ENCODE measurements at regions not wholly inside any gene's neighbourhood (a gene's known extent, or its start where the extent isn't known, plus 50 kb on each side); places are given as distances from the start of the nearest gene placed in this dataset.

DNA sequence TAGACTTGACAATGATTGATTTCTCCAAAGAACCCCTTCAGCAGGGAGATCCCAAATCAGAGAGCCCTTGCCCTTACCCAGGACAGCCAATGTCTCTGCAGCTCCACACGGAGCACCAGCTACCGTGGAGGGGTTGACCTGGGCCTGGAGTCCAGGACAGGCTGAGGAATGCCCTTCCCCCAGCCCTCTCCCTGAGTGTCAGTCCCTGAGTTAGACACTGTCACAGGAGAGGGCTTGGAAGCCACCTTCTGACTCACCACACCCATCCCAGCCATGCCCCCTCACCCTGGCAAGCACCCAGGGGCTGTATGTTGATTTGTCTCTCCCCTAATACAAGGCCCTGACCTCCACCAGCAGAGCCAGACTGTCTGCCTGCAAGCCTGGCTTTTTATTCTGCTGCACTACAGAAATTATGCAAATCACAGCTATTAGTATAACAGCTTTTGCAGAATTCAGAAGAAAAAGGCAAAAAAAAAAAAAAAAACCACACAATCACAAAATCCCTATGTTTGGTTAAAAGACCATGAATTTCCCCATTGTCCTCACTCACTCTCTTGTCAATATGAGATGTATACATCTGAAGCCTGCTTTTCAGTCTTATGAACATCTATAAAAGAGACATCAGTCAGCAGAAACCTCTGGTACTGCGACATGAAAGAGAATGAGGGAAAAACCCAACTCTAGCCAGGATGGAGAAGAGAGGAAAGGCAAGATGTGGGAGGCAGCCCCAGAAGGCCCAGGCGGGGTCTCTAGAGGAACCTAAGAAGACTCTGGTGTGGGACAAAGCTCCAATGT lies 240.7 kb downstream of the UQCRFS1 start:
- no peak for DNase-seq

DNA sequence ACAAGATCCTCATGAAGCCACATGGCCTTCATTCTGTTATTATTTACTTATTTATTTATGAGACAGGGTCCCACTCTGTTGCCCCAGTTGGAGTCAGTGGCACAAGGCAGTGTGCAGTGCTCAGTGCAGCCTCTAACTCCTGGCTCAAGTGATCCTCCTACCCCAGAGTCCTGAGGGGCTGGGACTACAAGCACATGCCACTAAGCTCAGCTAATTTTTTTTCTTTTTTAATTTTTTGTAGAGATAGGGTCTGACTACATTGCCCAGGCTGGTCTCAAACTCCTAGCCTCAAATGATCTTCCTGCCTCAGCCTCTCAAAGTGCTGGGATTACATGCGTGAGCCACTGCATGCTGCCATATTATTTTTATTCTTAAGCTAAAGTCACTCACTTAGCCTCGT lies 241.4 kb downstream of the UQCRFS1 start:
- no peak for DNase-seq

DNA sequence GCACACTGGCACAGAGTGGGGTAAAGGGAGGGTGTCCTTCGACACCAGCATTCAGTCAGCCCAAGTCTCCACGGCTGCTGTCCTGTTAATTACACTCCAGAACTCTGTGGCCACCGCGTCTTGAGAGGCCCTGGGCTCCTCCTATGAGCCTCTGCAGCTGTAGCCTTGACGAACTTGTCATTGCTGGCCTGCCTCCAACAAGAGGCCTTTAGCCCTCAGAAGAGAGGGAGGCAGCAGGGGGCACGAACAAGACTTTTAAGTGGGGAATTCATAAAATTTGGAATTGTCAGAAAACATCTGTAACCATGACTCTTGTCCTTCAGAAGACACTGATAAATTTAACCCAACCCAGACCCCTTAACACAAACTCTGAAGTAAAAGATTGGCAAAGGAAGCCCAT lies 241.9 kb downstream of the UQCRFS1 start:
- DNase-seq = peak; percentile 74

DNA sequence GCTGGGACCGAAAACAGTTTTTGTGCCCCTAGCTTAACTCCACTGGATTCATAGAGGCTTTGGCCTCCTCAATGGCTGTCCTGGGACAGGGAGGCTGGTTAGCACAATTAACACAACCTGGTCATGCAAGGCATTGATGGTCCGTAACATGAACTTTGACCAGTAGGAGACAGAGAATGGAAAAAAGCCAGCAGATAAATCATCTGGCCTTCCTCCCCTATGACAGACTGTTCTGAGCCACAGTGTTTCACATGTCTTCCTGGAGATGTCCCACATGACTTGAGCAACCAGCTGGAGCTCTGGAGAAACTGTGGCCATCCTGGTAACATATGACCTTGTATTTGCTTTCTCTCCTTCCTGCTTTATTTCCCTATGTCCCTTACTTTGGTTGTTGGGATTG lies 244.2 kb downstream of the UQCRFS1 start:
- DNase-seq = no peak

DNA sequence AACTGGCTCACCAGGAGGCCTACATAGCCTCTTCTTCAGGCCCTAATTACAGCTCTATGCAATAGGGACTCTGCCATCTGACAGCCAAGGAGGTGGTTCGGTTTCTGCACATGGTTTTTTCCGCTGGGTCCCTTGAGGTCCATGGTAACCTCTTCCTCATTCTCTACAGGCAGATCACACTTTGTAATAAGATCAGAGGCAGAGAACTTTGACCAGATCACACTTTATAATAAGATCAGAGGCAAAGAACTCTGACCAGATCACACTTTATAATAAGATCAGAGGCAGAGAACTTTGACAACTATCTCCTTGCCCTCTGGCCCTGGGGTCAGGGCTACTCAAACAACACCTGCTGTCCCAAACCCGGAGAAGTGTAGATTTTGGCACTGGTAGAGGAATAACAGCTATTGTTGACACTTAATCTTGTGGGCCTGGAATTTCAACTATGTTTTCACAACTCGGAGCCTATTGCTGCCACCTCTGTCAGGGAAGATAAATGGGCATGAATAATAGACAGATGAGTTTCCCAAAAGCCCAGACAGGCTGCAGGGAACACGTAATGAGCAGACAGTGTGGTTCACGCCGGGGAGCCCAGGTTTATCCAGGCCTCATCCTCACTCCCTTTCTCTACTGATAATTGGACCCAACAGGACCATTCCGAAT lies 246.1 kb downstream of the UQCRFS1 start:
- no peak for DNase-seq

DNA sequence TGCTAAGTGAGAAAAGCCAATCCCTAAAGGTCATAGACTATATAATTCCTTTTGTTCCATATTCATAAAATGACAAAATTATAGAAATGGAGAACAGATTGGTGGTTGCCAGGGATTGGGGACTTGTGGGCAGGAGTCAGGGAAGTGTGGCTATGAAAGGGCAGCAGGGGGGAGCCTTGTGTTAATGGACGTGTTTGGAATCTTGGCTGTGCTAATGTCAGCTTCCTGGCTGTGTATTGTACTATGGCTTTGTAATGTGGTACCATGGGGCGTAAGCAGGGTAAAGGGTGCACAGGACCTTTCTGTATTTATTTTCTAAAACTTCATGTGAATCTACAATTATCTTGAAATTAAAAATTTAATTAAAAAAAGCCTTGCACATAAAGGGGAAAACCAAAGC lies 248.5 kb downstream of the UQCRFS1 start:
- DNase-seq = no peak

DNA sequence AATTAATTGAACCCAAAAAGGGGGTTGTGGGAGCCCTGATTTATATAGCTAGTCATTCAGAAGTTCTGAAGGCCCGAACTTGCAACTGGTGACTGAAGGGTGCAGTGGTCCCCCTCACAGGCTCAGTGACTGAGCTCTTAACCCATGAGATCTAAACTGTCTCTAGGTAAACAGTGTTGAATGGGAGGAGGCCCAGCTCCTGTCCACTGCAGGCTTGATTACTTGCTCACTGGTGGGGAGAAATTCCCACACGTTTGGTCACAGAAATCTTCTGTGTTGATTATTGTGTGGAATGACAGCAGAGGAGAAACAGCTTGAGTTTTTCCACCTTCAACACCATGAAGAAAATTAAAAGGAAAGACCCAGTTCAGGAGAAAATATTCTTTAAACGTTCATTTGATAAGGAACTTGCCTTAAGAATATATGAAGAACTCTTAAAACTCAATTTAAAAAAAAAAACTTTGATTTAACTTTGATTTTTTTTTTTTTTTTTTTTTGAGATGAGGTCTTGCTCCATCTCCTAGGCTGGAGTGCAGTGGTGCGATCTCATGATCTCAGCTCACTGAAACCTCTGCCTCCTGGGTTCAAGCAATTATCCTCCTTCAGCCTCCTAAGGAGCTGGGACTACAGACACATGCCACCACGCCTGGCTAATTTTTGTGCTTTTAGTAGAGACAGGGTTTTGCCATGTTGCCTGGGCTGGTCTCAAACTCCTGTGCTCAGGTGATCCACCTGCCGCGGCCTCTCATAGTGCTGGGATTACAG lies 249.3 kb downstream of the UQCRFS1 start:
- no peak for DNase-seq

DNA sequence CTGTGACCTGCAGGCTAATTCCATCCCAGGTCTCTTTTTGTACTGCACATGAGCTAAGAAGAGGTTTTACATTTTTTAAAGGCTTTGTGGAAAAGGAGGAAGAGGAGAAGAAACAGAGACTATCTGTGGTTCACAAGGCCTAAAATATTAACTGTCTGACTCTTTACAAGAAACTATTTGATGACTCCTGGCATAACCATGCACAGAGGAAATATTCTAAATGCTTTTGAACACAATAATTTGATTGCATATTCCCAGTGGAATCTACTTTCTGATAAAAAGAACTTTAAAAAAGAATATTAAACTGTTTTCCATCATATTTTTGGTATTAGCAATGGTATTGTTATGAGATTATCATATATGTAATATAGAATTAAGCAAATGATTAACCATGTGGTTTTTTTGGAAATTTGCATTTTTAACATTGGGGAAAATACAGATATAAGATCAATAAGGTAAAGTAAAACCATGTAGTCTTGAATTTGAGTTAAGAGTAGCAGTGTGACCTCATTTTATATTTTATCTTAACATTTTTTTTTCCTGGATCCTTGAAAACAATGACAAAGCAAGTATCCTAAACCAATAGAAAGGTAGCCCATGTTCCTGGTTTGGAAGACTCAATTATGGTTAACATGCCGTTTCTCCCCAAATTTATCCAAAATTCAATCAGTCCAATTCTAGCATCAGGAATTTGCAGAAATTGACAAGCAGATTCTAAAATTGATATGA lies 251.0 kb downstream of the UQCRFS1 start:
- no peak for DNase-seq

DNA sequence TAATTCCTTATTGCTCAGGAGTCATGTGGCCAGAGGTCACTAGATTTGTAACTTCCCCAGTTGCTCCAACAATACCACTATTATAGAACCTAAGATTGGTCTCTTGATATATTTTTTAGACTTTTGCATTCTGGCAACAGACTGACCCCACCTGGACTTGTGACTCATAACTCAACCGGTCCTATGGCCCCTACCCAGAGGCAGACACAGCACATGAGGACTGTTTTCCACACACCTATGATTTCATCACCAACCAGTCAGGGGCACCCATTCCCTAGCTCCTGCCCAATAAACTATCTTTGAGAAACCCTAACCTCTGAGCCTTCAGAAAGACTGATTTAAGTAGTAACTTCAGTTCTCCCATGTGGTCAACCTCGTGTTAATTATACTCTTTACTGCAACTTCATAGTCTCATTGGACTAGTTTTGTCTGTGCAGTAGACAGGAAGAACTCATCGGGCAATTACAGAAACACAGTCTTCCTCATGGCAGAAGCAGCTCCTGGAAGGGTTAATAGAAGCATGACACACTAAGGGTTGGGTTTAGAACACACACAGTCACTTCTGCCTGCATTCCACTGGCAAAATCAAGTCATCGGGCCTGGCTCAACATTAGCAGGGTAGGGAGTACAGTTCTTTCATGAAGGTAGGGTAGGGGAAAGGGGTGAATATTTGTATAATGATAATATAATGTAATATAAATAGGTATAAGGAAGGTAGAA lies 251.8 kb downstream of the UQCRFS1 start:
- no peak for DNase-seq

DNA sequence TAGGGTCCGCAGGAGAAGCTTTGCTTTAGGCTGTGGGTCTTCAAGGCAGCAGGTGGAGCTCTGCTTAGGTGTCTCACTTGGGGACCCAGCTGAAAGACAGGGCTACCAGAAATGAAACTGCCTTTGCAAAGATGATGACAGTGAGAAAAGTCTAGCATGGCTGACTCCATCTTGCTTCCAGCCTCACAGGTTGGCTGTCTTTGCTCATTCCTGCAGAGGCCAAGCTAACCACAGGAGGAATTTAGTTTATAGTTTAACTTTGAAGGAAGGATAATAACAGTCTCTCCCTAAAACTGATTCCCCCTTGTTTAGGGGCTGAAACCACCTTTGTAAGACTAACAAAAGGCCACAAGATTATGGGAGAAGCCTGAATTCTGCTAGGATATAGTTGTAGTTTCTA lies 252.4 kb downstream of the UQCRFS1 start:
- DNase-seq = no peak

DNA sequence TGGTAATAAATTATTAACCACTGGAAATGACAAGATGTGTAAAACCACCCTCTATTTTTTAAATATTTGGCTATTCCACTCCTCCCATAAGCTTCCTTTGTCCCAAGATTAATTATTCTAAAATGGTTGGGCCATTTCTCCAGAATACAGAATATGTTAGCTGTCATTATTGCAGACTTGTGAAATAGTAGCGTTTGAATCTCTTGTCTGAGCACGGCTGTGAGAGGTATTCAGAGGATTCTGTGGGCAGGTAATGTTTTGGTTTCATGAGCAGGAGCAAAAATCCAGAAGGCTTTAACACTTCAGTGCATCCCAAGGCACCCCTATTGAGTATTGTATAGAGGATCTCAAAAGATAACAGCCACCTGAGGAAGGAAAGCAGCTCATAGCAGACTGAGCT lies 256.0 kb downstream of the UQCRFS1 start:
- no peak for DNase-seq

DNA sequence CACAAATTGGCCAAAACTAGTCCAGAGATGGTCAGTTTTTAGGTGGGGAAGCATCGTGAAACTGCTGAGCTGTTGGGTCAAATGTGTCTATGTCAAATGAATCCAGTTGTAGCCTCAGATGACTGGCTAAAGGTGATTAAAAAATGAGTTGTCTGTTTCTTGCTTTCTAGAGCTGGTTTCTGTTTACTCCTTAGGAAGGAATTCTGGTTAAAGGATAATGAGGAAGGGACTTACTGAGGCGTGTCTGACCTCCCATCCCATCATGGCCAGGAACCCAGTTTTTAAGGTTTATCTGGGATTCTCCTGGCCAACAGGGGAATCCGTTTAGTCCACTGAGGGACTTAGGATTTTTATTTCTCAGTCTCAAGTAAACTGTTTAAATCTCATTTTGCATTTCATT lies 256.5 kb downstream of the UQCRFS1 start:
- no peak for DNase-seq

DNA sequence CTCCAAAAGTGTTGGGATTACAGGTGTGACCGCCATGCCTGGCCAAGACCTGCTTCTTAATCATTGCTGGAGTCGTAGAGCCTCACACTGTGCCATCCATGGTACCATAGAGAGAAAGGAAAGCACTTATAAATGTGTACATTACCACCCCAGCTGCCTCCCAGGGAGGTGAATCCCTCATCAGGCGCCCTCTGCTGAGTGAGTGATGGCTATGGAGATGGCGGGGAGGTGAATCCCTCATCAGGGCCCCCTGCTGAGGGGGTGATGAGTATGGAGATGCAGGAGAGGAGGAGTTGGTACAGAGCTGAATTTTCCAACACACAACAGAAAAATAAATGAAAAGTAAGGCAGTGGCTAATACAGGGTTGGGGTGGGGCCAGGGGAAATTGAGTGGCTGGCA lies 263.4 kb downstream of the UQCRFS1 start:
- no peak for DNase-seq

DNA sequence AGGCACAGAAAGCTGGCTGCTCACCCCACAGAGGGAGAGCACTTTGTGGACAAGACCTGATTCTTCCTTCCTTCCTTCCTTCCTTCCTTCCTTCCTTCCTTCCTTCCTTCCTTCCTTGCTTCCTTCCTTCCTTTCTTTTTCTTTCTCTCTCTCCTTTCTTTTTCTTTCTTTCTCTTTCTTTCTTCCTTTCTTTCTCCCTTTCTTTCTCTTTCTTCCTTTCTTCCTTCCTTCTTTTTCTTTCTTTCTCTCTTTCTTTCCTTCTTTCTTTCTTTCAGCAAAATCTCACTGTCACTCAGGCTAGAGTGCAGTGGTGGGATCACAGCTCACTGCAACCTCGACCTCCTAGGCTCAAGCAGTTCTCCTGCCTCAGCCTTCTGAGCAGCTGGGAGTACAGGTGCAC lies 263.9 kb downstream of the UQCRFS1 start:
- no peak for DNase-seq

DNA sequence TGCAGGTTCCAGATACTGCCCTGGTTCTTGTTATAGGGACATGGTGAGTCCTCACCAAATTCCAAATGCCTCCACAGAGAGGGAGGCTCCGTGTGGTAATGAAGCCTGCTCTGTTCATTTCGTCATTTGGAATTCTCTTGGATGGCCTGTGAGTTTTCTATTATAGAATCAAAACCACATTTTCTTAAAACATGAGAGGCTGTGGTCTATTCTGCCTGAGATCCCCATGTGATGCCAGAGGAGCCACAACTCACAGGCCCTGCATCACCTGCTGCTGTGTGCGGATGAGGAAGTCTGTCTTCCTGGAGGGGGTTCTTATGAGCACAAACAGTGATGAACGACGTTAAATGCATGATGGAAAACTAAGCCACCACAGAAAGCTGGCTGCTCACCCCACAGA lies 264.4 kb downstream of the UQCRFS1 start:
- DNase-seq = no peak

DNA sequence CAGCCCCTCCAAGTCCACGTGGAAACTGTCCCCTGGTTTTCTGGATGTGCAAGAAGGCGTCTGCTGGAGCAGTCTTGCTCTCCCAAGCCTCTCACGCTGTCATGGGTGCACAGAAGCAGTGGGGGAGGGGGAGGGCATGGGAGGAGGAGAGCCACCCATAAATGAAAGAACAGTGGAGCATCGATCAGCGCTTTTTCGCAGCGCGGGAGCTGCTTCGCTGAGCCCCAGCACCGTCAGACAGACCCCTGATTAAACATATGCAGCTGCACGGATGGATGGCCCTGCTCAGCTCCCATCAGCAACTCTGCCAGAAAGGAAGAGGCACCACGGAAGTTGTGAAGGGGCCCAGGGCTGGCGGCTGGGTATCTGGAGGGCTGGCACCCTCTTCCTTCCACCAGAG lies 264.9 kb downstream of the UQCRFS1 start:
- DNase-seq = no peak

DNA sequence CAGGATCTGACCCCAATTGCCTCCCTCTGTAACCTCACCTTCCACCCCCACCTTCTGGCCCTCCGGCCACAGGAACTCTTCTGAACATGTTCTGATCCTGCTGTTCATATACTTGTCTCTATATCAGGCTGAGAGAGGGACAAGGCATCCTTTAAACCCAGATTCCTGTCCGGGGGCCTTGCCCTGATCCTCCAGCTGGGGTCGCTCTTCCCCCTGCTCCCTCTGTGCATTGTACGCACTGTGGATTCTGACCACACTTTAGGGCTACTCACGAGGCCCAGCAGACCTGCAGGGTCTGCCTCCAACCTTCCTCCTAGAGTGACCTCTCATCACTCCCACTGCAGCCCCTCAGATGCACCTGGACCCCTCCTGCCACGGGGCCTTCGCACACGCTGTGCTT lies 269.3 kb downstream of the UQCRFS1 start:
- DNase-seq = no peak

DNA sequence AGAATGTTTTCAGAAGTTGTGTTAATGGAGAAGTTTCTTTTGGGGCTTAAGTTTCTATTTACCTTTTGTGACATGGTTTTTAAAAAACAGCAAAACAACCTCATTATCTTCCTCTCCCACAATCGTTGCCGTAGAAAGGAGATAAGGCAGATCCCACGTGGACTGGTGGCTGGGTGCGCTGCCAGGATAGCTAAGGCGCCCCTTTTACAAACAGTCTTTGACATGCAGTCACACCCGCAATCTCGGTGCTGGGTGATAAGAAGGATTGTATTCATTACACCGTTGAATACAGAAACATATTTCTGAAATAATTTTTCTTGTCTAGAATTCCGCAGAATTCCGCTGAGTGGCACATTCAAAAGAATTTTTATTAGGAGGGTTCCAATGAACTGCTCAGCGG lies 271.1 kb downstream of the UQCRFS1 start:
- DNase-seq = no peak

DNA sequence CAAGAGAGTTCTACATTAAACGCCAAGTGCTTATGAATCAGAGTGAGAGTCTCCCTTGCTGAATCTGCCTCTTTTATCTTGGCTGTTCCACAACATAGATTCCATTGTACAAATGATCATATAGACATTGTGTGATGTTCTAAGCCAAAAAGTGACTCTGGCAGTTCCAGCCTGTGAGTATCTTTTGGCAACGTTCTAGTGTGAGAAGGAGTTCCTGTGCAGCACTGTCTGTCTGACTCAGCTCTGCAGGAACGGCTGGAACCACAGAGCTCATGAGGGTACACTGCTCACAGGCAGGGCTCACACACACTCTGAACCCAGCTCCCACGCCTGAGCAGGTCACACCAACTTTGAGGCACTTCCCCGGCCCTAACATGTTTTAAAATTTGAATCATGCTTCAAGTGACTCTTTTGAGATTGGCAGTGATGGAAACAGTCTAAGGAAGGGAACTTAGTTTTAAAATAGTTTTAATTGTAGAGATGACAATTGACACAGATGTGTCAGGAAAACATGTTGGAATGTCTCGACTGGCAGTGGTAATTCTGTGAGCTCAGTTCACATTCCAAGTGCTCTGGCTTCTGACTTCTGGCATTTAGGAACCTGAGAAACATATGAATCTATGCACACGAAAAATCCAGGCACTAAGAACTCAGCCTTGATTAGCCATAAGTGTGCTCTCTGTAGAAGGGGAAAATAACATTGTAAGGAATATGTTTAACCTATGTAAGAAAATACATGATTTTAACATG lies 272.0 kb downstream of the UQCRFS1 start:
- DNase-seq = no peak

DNA sequence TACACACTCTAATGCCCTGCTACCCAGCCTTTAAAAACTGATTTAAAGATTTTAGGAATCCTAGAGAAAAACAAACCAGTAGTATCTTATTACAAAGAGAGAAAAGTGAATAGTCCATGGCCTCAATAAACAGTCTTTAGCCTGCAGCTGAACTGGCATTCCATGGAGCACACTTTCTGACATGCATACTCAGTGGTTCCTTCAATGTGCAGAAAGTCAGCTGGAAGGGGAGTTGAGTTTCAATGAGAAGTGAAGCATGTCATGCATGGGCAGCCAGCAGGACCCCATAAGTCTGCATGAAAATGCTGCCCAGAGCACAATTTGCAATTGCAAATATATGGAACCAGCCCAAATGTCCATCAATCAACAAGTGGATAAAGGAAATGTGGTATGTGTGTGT lies 273.7 kb downstream of the UQCRFS1 start:
- DNase-seq = peak; percentile 17

DNA sequence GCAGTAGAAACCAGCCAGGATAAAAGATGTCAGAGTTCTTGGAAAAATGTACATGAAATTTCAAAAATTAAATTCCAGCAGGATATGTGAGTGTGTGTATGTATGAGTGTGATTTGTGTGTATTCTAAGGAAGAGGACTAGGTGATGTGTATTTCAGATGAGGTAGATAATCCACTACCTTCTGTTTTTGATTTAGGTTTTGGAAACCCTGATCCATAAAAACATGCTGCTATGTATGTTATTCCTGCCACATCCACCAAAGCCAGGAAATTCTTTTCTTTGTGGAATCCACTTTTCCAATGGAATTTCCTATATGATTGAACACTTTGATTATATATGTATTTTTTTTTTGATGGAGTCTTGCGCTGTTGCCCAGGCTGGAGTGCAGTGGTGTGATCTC lies 276.9 kb downstream of the UQCRFS1 start:
- DNase-seq = no peak
